ENCODE measurements at regions not wholly inside any gene's neighbourhood (a gene's known extent, or its start where the extent isn't known, plus 50 kb on each side); places are given as distances from the start of the nearest gene placed in this dataset.

DNA sequence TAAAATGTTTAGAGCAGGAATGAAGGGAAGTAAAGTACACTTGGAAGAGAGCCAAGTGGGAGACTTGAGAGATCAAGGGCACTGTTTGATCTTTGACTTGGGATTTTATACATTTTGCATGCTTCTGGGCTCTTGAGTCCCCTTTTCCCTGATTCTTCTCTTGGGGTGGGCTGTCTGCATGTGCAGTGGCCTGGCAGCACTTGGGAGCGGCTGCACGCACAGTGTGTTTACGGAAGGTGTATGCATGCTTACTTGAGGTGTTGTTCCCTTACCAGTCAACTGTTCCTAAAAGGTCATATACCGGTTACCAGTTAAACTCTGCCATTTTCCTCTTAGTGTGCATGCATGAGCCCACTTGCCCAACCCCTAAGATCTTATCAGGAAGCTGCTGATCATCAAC is 377.7 kb downstream of the CYLC2 start:
- TF ChIP-seq POLR2A (IDR thresholded peaks at IDR 0.05), result no peak
- TF ChIP-seq, protein P1, sequence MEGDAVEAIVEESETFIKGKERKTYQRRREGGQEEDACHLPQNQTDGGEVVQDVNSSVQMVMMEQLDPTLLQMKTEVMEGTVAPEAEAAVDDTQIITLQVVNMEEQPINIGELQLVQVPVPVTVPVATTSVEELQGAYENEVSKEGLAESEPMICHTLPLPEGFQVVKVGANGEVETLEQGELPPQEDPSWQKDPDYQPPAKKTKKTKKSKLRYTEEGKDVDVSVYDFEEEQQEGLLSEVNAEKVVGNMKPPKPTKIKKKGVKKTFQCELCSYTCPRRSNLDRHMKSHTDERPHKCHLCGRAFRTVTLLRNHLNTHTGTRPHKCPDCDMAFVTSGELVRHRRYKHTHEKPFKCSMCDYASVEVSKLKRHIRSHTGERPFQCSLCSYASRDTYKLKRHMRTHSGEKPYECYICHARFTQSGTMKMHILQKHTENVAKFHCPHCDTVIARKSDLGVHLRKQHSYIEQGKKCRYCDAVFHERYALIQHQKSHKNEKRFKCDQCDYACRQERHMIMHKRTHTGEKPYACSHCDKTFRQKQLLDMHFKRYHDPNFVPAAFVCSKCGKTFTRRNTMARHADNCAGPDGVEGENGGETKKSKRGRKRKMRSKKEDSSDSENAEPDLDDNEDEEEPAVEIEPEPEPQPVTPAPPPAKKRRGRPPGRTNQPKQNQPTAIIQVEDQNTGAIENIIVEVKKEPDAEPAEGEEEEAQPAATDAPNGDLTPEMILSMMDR (IDR thresholded peaks at IDR 0.05), result no peak

Data from right lobe of liver (tissue), 4 donors.